SK-N-MC (cell line): ENCODE measurements at regions not wholly inside any gene's neighbourhood (a gene's known extent, or its start where the extent isn't known, plus 50 kb on each side); places are given as distances from the start of the nearest gene placed in this dataset.

Experiments
- DNase-seq: peaks from one replicate; pipeline ENCODE4 v3.0.0-alpha.2; 2011; ENCODE audit warnings: low read depth, low spot score
- H3K27ac ChIP-seq: fragments of 200-600 bp; sonication (generic); 2 replicates; pipeline ENCODE4 v1.5.1; 2016; ENCODE audit warnings: mixed run types
- H3K36me3 ChIP-seq: fragments of 200-600 bp; sonication (generic); 2 replicates; pipeline ENCODE4 v1.6.1; 2017; ENCODE audit warnings: antibody characterized with exemption, low read length, mixed read lengths; ENCODE audit not compliant: insufficient read depth
- H3K4me3 ChIP-seq: fragments of 200-600 bp; sonication (generic); 2 replicates; pipeline ENCODE4 v1.5.1; 2016
- H3K9ac ChIP-seq: fragments of 200-600 bp; sonication (generic); 2 replicates; pipeline ENCODE4 v1.8.0; 2017; ENCODE audit warnings: mixed run types, mixed read lengths; ENCODE audit not compliant: insufficient read length
- H3K9me3 ChIP-seq: fragments of 200-600 bp; sonication (generic); 2 replicates; pipeline ENCODE4 v1.6.1; 2017; ENCODE audit warnings: low read depth, mild to moderate bottlenecking, antibody characterized with exemption, low read length, moderate library complexity, mixed read lengths
- EZH2 ChIP-seq: fragments of 200-600 bp; sonication (generic); IDR thresholded peaks from one replicate; pipeline ENCODE4 v1.6.1; 2017; ENCODE audit warnings: antibody characterized with exemption
- FOXP2 ChIP-seq: optimal IDR thresholded peaks from 2 replicates; pipeline ENCODE3; 2011; ENCODE audit warnings: mild to moderate bottlenecking, moderate library complexity; ENCODE audit not compliant: insufficient read depth; ENCODE audit errors: extremely low read length, control extremely low read depth
- POLR2AphosphoS5 ChIP-seq: IDR thresholded peaks from 2 replicates; pipeline ENCODE4 v1.6.1; 2012; ENCODE audit warnings: mild to moderate bottlenecking, low read depth, low read length, borderline replicate concordance

DNA sequence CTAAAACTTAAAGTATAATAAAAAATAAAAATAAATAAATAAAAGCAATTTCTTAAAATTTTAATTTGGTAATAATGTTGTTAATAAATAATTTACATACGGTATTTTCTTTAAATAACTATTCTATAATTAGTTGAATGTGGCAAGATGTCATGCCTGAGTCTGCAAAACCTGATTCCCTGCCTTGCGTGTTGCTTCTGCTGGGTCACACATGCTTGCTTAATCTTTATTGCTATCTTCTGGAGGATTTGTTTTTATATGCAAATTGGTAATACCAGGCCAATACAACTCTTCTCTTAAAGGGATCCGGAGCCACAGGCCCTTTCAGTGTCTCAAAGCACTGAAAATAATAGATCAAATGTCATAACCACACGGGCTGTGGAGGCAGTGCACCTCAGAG lies 59.4 kb upstream of the ABCB5 start:
- H3K9me3 ChIP-seq, result no peaks in the 10 kb centered on the region
- H3K27ac ChIP-seq, result no peak overlapping the region
- no peak overlapping the region for H3K9ac ChIP-seq
- no peak for DNase-seq
- no peaks in the 10 kb centered on the region for H3K36me3 ChIP-seq
- H3K4me3 ChIP-seq, result no peak overlapping the region
- TF ChIP-seq FOXP2 (no peak), EZH2 (no peak), POLR2AphosphoS5 (no peak)

DNA sequence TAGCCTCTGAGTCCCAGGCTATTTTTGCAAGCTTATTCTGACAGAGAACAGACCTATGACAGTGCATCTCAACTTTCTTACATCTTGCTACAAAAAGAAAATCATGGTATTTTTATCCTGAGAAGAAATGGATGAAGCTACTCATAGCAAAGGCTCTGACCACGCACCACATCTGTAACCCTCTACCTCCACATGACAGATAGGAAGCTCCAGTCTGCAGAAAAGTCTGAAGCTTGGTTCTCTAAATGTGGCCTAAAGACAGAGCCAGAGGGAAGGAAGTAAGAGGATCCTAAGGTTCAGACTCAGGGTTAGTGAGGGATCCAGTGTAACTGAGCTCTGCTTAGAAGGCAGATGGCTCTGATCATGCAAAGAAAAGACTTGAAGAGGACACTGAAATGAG lies 58.4 kb upstream of the ABCB5 start:
- TF ChIP-seq FOXP2 (no peak), POLR2AphosphoS5 (no peak), EZH2 (no peak)
- H3K4me3 ChIP-seq, result no peak overlapping the region
- no peak for DNase-seq

DNA sequence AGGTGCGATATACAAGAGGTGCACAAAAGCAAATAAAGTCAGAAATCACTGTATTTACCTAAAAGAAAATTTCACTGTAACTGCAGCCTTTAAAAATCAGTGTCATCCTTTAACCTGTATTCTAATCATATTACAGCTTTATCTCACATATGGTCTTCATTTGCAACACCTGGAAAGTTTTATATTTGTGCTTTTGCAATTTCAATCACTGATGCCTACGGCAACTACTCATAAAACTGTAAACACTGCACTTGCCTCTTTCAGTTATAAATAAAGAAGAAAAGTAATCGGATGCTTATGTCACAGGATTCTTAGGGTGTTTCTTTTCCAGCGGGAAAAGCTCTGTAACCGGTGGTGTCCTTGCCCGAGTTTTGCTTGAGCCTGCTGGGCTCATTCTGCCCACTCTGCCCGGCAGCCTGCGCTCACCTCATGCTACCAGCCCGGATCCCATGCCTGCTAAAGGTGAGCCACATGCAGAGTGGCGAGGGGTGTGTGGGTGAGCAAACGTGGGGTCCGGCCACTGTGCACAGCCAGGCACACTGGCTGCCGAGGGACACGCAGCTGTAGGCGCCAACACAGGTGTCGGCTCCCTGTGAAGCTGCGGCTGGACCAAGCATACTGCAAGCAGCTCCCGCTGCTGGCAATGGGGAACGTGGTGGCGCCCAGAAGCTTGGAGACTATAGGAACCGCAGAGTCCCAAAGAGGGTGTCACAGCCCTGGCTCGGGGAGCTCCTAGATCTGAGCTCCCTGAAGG lies 56.3 kb upstream of the ABCB5 start:
- Histone ChIP-seq H3K36me3 (no peaks in the 10 kb centered on the region), H3K27ac (no peak overlapping the region), H3K9ac (no peak overlapping the region), H3K9me3 (no peaks in the 10 kb centered on the region), H3K4me3 (no peak overlapping the region)
- DNase-seq, result no peak
- TF ChIP-seq FOXP2 (no peak), POLR2AphosphoS5 (no peak), EZH2 (no peak)

More for the DNA sequence above, 58.4 kb upstream of the ABCB5 start:
- Histone ChIP-seq H3K36me3 (no peaks in the 10 kb centered on the region), H3K27ac (no peak overlapping the region), H3K9me3 (no peaks in the 10 kb centered on the region), H3K9ac (no peak overlapping the region)

DNA sequence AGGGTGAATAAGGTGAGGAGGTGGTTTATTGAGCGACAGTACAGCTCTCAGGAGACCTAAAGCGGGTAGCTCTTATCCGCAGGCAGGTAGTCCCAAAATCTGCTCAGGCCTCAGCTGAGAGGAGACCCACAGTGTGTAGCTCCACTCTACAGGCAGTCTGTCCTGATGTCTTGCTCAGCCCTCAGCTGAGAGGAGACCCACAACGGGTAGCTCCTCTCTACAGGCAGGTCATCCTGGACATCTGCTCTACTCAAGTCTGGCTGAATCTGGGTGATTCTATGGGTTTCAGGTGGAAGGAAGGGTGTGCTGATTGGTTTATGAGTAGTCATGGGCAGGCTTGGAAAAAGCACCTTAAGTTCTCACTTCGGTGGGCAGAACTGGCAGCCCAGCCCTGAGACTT lies 55.6 kb upstream of the ABCB5 start:
- Histone ChIP-seq H3K36me3 (no peaks in the 10 kb centered on the region), H3K4me3 (no peak overlapping the region), H3K9ac (no peak overlapping the region), H3K27ac (no peak overlapping the region), H3K9me3 (no peaks in the 10 kb centered on the region)
- DNase-seq, result no peak
- TF ChIP-seq POLR2AphosphoS5, result no peak
- TF ChIP-seq EZH2, result no peak

DNA sequence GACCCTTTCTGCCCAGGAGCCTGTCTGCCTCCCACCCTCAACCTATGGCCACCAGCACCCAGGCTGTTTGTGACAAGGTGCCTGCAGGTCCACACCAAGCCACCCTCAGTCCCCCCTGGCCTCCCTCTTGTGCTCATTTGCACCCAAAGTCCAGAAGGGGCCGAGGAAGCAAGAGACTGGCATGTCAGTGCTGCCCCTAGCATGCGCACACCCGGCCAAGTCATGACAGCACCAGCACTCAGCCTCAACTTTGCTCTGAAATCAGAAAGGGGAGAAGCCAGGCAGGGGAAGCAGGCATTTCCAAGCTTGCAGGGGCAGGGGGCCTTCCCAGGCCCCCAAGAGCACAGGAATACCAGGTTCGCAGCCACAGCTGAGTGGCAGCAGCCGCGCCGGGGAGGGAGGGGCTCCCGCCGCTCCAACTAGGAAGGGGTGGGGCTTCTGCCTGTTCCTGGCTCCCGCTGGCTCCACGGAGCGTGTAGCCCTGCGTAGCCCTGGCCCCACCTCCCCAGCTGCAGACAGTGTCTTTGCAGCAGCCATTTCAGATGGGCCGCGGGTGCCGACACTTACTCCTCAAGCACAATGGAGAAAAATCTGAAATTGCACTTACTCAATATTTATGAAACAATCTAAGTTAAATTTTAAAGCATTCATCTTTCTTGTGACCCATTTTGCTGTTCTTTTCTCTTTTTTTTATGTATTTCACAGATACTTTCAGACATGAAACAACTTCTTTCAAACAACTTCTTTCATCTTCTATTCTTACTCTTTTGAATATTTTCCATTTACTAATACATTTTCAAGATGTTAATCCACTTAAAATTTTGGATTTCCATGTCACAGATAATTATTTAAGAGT lies 54.9 kb upstream of the ABCB5 start:
- Histone ChIP-seq H3K9me3 (no peaks in the 10 kb centered on the region), H3K9ac (no peak overlapping the region), H3K27ac (no peak overlapping the region), H3K36me3 (no peaks in the 10 kb centered on the region), H3K4me3 (no peak overlapping the region)
- DNase-seq, result no peak
- TF ChIP-seq FOXP2 (no peak), POLR2AphosphoS5 (no peak), EZH2 (no peak)

GRCh38 chr7:20561466-20561865 lies 54.0 kb upstream of the ABCB5 start:
- TF ChIP-seq POLR2AphosphoS5 (no peak), FOXP2 (no peak), EZH2 (no peak)
- no peaks in the 10 kb centered on the region for H3K36me3 ChIP-seq
- DNase-seq, result no peak
- no peak overlapping the region for H3K4me3 ChIP-seq
- H3K9ac ChIP-seq, result no peak overlapping the region
- no peak overlapping the region for H3K27ac ChIP-seq
- no peaks in the 10 kb centered on the region for H3K9me3 ChIP-seq

DNA sequence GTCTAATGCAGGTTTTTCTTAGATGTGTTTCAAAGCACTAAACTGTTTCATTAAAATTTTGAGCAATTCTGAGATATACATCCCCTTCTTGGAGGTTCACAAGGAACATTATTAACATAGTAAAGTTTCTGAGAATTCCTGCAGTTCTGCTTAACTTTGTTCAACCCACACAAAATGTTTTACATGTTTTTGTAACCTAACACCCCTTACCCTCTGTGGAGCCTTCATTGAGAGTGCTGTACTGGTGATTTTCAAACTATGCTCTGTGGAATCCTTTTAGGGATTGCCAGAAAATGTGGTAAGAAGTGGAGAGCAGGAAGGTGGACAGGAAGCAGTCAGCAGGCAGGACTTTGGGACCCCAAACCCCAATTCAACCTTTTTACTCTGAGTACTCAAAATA lies 53.6 kb upstream of the ABCB5 start:
- TF ChIP-seq POLR2AphosphoS5 (no peak), EZH2 (no peak), FOXP2 (no peak)
- H3K36me3 ChIP-seq, result no peaks in the 10 kb centered on the region
- DNase-seq, result no peak
- no peak overlapping the region for H3K27ac ChIP-seq
- H3K4me3 ChIP-seq, result no peak overlapping the region
- no peak overlapping the region for H3K9ac ChIP-seq
- H3K9me3 ChIP-seq, result no peaks in the 10 kb centered on the region

- Histone ChIP-seq H3K9ac (no peak overlapping the region), H3K36me3 (no peaks in the 10 kb centered on the region), H3K4me3 (no peak overlapping the region), H3K27ac (no peak overlapping the region), H3K9me3 (no peaks in the 10 kb centered on the region)
- TF ChIP-seq POLR2AphosphoS5, result no peak
- no peak for DNase-seq
These were observed 53.0 kb upstream of the ABCB5 start for GRCh38 chr7:20562461-20562860.
